Natural killer cell (primary cell): ENCODE measurements at regions not wholly inside any gene's neighbourhood (a gene's known extent, or its start where the extent isn't known, plus 50 kb on each side); places are given as distances from the start of the nearest gene placed in this dataset.
A peak's percentile ranks its signal among the peaks of the same experiment; 100 is the strongest.

Experiments used
- ATAC-seq, 3 donors: fragments of 150-1000 bp in 2 of 3; fragments of 200-7000 bp in 1 of 3; cut with Tn5 transposase; 1 replicate in 1 of 3; 2 replicates in 2 of 3; pipeline ENCODE4 v1.10.0; 2021; ENCODE audit warnings: mild to moderate bottlenecking in 2 of 3, moderate library complexity in 2 of 3
- DNase-seq, 2 donors: peaks; one replicate each; pipeline versions ENCODE4 v3.0.0 to v3.0.0-alpha.2; 2013 to 2021; ENCODE audit warnings: mixed read lengths in 1 of 2
- H3K27ac ChIP-seq: one replicate; pipeline ENCODE4 v1.5.1; 2013; ENCODE audit warnings: mild to moderate bottlenecking, low read length
- H3K27me3 ChIP-seq: one replicate; pipeline ENCODE4 v1.6.1; 2013; ENCODE audit warnings: low read length; ENCODE audit not compliant: control insufficient read depth, insufficient read depth
- H3K36me3 ChIP-seq: one replicate; pipeline ENCODE4 v1.6.1; 2013; ENCODE audit warnings: low read length; ENCODE audit not compliant: control insufficient read depth, insufficient read depth
- H3K4me1 ChIP-seq: one replicate; pipeline ENCODE4 v1.6.1; 2013; ENCODE audit warnings: low read length; ENCODE audit not compliant: control insufficient read depth, insufficient read depth
- H3K4me3 ChIP-seq: one replicate; pipeline ENCODE4 v1.5.1; 2013; ENCODE audit warnings: low read length
- H3K9me3 ChIP-seq: one replicate; pipeline ENCODE4 v1.6.1; 2013; ENCODE audit warnings: low read length; ENCODE audit not compliant: control insufficient read depth, insufficient read depth
- H3K27ac Mint-ChIP-seq, 2 donors: one replicate each; pipeline ENCODE4 v1.8.0; 2022; ENCODE audit warnings: mild to moderate bottlenecking in 2 of 2, mixed read lengths in 2 of 2, moderate library complexity in 1 of 2
- H3K27me3 Mint-ChIP-seq, 2 donors: one replicate each; pipeline ENCODE4 v1.8.0; 2022; ENCODE audit warnings: low read depth in 2 of 2, mixed read lengths in 2 of 2
- H3K36me3 Mint-ChIP-seq: one replicate; pipeline ENCODE4 v1.8.0; 2022; ENCODE audit warnings: mixed read lengths
- H3K4me1 Mint-ChIP-seq, 2 donors: one replicate each; pipeline ENCODE4 v1.8.0; 2022; ENCODE audit warnings: mixed read lengths in 2 of 2
- H3K4me3 Mint-ChIP-seq: one replicate; pipeline ENCODE4 v1.8.0; 2022; ENCODE audit warnings: mild to moderate bottlenecking, moderate library complexity, mixed read lengths
- H3K9me3 Mint-ChIP-seq, 2 donors: one replicate each; pipeline ENCODE4 v1.8.0; 2022; ENCODE audit warnings: mixed read lengths in 2 of 2
- CTCF ChIP-seq: fragments of 200-600 bp; IDR thresholded peaks from one replicate; pipeline ENCODE4 v1.8.0; 2022; ENCODE audit warnings: antibody characterized with exemption
- WGBS: methylation state at CpG from one replicate; pipeline ENCODE4 v1.1.7; 2013; ENCODE audit warnings: missing lambda C conversion rate; ENCODE audit not compliant: insufficient coverage; 5-methylcytosine and 5-hydroxymethylcytosine counted together
- intact Hi-C: fragments of 100-400 bp; cut with micrococcal nuclease; formaldehyde crosslinking; loops from one replicate; pipeline ENCODE4 v1.14.2; 2022

- Histone ChIP-seq H3K4me3 (no peak overlapping the region), H3K27me3 (no peaks in the 10 kb centered on the region), H3K36me3 (no peaks in the 10 kb centered on the region), H3K4me1 (peaks cover 34% of the 10 kb centered on the region), H3K9me3 (no peaks in the 10 kb centered on the region), H3K27ac (no peak overlapping the region)
- peaks cover 56 to 65% of the 10 kb centered on the region in 2 donors for H3K4me1 Mint-ChIP-seq
- no peak for DNase-seq
- WGBS = 93% methylated on average over 8 of the region's 9 CpGs
- H3K27ac Mint-ChIP-seq = peak overlapping the region; percentile 8 to 94
- H3K36me3 Mint-ChIP-seq = no peaks in the 10 kb centered on the region
- no peak for TF ChIP-seq CTCF
- ATAC-seq = no peak
- H3K4me3 Mint-ChIP-seq = no peak overlapping the region
- H3K9me3 Mint-ChIP-seq = no peaks in the 10 kb centered on the region
- H3K27me3 Mint-ChIP-seq = no peaks in the 10 kb centered on the region
- intact Hi-C loops = loop anchor here (2.0 kb wide), 1 partner anchor 15 kb away; no protein-coding TSS in a partner anchor
Measured at GRCh38 chr7:130927564-130927963, 193.6 kb upstream of the KLF14 start.

DNA sequence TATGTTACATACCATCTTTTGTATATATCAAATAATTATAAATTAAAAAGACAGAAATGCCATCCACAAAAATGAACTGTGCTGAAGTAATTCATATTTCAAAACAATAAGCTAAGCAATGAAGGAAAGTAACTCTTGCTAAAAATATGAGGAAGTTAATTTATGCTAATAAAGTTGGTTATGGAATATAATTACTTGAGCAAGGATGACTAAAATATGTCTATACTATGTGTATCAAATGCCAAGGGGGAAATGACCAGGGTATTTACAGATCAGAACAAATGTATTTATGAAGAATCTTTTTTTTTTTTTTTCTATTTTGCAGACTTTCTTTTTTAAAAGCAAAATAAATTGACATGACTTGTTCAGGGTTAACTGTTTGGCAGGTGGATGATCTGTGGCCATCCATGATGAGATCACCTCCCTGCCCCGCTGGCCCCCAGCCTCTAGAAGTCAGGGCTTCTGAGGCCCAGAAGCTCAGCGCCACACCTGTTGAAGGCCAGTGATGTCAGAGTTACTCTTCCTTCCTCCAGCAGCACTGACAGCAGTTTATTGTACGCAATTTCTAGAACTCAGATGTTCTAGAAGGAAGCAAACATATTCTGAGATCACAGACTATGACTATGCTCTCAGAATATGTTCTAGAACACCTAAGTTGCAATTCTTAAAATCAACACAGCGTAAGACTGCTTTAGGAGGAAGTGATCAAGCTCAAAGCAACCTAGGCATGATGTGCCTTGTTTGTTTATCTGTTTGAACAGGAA is 196.1 kb upstream of the KLF14 start:
- H3K27ac ChIP-seq = peak overlapping the region; percentile 52
- peak in 1 of 2 donors; percentile 65 for DNase-seq
- peaks cover 28% of the 10 kb centered on the region for H3K4me1 ChIP-seq
- no peaks in the 10 kb centered on the region for H3K9me3 ChIP-seq
- intact Hi-C loops = no loop called here
- no peak for TF ChIP-seq CTCF
- Mint-ChIP-seq H3K9me3 (no peaks in the 10 kb centered on the region), H3K27ac (peak overlapping the region; percentile 69 to 76), H3K4me3 (no peak overlapping the region), H3K36me3 (no peaks in the 10 kb centered on the region), H3K4me1 (peaks cover 69 to 71% of the 10 kb centered on the region in 2 donors), H3K27me3 (no peaks in the 10 kb centered on the region)
- no peak overlapping the region for H3K4me3 ChIP-seq
- H3K36me3 ChIP-seq = no peaks in the 10 kb centered on the region
- WGBS = 83% methylated on average over 4 of the region's 4 CpGs
- no peaks in the 10 kb centered on the region for H3K27me3 ChIP-seq
- ATAC-seq = peak in 1 of 3 donors; percentile 35

GRCh38 chr7:130930681-130931080 is 196.7 kb upstream of the KLF14 start:
- TF ChIP-seq CTCF = no peak
- 79% methylated on average over 7 of the region's 8 CpGs for WGBS
- no peaks in the 10 kb centered on the region for H3K9me3 Mint-ChIP-seq
- Histone ChIP-seq H3K27me3 (no peaks in the 10 kb centered on the region), H3K27ac (peak overlapping the region; percentile 52), H3K36me3 (no peaks in the 10 kb centered on the region), H3K4me1 (peaks cover 24% of the 10 kb centered on the region), H3K4me3 (no peak overlapping the region), H3K9me3 (no peaks in the 10 kb centered on the region)
- peak overlapping the region; percentile 69 to 76 for H3K27ac Mint-ChIP-seq
- H3K4me1 Mint-ChIP-seq = peaks cover 69 to 71% of the 10 kb centered on the region in 2 donors
- no peak overlapping the region for H3K4me3 Mint-ChIP-seq
- no peaks in the 10 kb centered on the region for H3K36me3 Mint-ChIP-seq
- DNase-seq = no peak
- ATAC-seq = no peak
- H3K27me3 Mint-ChIP-seq = no peaks in the 10 kb centered on the region
- intact Hi-C loops = no loop called here

GRCh38 chr7:130931423-130931822 is 197.4 kb upstream of the KLF14 start:
- no peaks in the 10 kb centered on the region for H3K27me3 Mint-ChIP-seq
- H3K27ac ChIP-seq = peak overlapping the region; percentile 17
- H3K4me3 Mint-ChIP-seq = no peak overlapping the region
- H3K9me3 ChIP-seq = no peaks in the 10 kb centered on the region
- WGBS = 86% methylated on average over 1 of the region's 3 CpGs
- peaks cover 17% of the 10 kb centered on the region for H3K4me1 ChIP-seq
- H3K4me1 Mint-ChIP-seq = peaks cover 66 to 68% of the 10 kb centered on the region in 2 donors
- intact Hi-C loops = no loop called here
- no peaks in the 10 kb centered on the region for H3K9me3 Mint-ChIP-seq
- no peak for ATAC-seq
- H3K36me3 ChIP-seq = no peaks in the 10 kb centered on the region
- no peak for TF ChIP-seq CTCF
- no peak for DNase-seq
- H3K27me3 ChIP-seq = no peaks in the 10 kb centered on the region
- no peak overlapping the region for H3K4me3 ChIP-seq
- H3K27ac Mint-ChIP-seq = peak overlapping the region in 1 of 2 donors; percentile 69
- no peaks in the 10 kb centered on the region for H3K36me3 Mint-ChIP-seq
